Kidney (tissue), 13 donors: ENCODE measurements at regions not wholly inside any gene's neighbourhood (a gene's known extent, or its start where the extent isn't known, plus 50 kb on each side); places are given as distances from the start of the nearest gene placed in this dataset.

Experiments
- DNase-seq, 5 donors: peaks; one replicate each; pipeline ENCODE4 v3.0.0-alpha.2; 2013 to 2020
- FAIRE-seq: peaks from 2 replicates; lab custom pipeline; 2012; peaks lifted over from hg19 to GRCh38; lab: Jason Lieb, UNC
- H3K27ac ChIP-seq, 2 donors: one replicate each; pipeline ENCODE4 v1.7.0; 2013; ENCODE audit warnings: low read depth in 2 of 2, low read length in 2 of 2, inconsistent platforms in 1 of 2
- H3K27me3 ChIP-seq: one replicate; pipeline ENCODE4 v1.7.1; 2013; ENCODE audit warnings: low read length, inconsistent platforms; ENCODE audit not compliant: control insufficient read depth, insufficient read depth
- H3K36me3 ChIP-seq, 3 donors: one replicate each; pipeline versions ENCODE4 v1.7.0 to v1.7.1; 2013; ENCODE audit warnings: low read length in 3 of 3, control low read depth in 1 of 3, inconsistent platforms in 1 of 3; ENCODE audit not compliant: insufficient read depth in 3 of 3, control insufficient read depth in 2 of 3
- H3K4me1 ChIP-seq, 3 donors: one replicate each; pipeline versions ENCODE4 v1.7.0 to v1.7.1; 2013; ENCODE audit warnings: low read length in 3 of 3, inconsistent platforms in 1 of 3, low read depth in 1 of 3; ENCODE audit not compliant: control insufficient read depth in 2 of 3, insufficient read depth in 2 of 3
- H3K4me3 ChIP-seq, 3 donors: one replicate each; pipeline versions ENCODE4 v1.7.0 to v1.8.1; 2013; ENCODE audit warnings: low read length in 3 of 3, control low read depth in 1 of 3, inconsistent platforms in 1 of 3
- H3K9ac ChIP-seq, 3 donors: one replicate each; pipeline versions ENCODE4 v1.7.0 to v1.7.1; 2013; ENCODE audit warnings: low read length in 3 of 3, control low read depth in 1 of 3, inconsistent platforms in 1 of 3
- H3K9me3 ChIP-seq, 3 donors: one replicate each; pipeline versions ENCODE4 v1.7.0 to v1.7.1; 2013; ENCODE audit warnings: low read length in 3 of 3, control low read depth in 1 of 3, inconsistent platforms in 1 of 3; ENCODE audit not compliant: control insufficient read depth in 2 of 3, insufficient read depth in 1 of 3
- CTCF ChIP-seq: IDR thresholded peaks from 3 replicates; pipeline ENCODE4 v1.5.1; 2012; ENCODE audit warnings: mild to moderate bottlenecking, moderate library complexity, borderline replicate concordance; ENCODE audit not compliant: insufficient read depth; ENCODE audit errors: extremely low read depth
- intact Hi-C: fragments of 100-400 bp; cut with DNase I; formaldehyde crosslinking; loops from one replicate; pipeline ENCODE4 v1.11.1; 2022
- donor health status: control.
- donor health status: control.
- donor health status: control.
- donor health status: control.
- donor health status: control.
- donor health status: DM: yes; HTN: yes; CAD: no.
- donor health status: Normal renal cell carcinoma (clear cell type).

GRCh38 chr11:71117311-71117710, 135.1 kb downstream of the SHANK2 start:
- Histone ChIP-seq H3K27ac (no peak overlapping the region), H3K27me3 (no peaks in the 10 kb centered on the region), H3K4me3 (no peak overlapping the region), H3K4me1 (peaks cover 0 to 14% (median 10%) of the 10 kb centered on the region in 3 donors), H3K9me3 (no peaks in the 10 kb centered on the region), H3K9ac (no peak overlapping the region), H3K36me3 (peaks cover 0 to 5% (median 3%) of the 10 kb centered on the region in 3 donors)
- DNase-seq = peak in 1 of 5 donors; percentile 26
- FAIRE-seq = no peak
- intact Hi-C loops = no loop called here
- TF ChIP-seq CTCF = no peak

GRCh38 chr11:71116693-71117040, 135.7 kb downstream of the SHANK2 start:
- Histone ChIP-seq H3K27ac (no peak overlapping the region), H3K4me1 (peaks cover 0 to 14% (median 10%) of the 10 kb centered on the region in 3 donors), H3K27me3 (no peaks in the 10 kb centered on the region), H3K36me3 (peaks cover 0 to 5% (median 3%) of the 10 kb centered on the region in 3 donors), H3K9me3 (no peaks in the 10 kb centered on the region), H3K4me3 (no peak overlapping the region), H3K9ac (no peak overlapping the region)
- no peak for TF ChIP-seq CTCF
- DNase-seq (no peak), FAIRE-seq (no peak)
- intact Hi-C loops = no loop called here

GRCh38 chr11:71115770-71116692, 136.3 kb downstream of the SHANK2 start:
- Histone ChIP-seq H3K9me3 (no peaks in the 10 kb centered on the region), H3K4me1 (peaks cover 0 to 13% (median 10%) of the 10 kb centered on the region in 3 donors), H3K27ac (no peak overlapping the region), H3K36me3 (peaks cover 0 to 9% (median 5%) of the 10 kb centered on the region in 3 donors), H3K4me3 (no peak overlapping the region), H3K9ac (no peak overlapping the region), H3K27me3 (no peaks in the 10 kb centered on the region)
- DNase-seq = peak in 3 of 5 donors; percentile 24 to 70 (median 66)
- intact Hi-C loops = no loop called here
- TF ChIP-seq CTCF = no peak
- FAIRE-seq = no peak
